ENCODE measurements at regions not wholly inside any gene's neighbourhood (a gene's known extent, or its start where the extent isn't known, plus 50 kb on each side); places are given as distances from the start of the nearest gene placed in this dataset.

- 50 to 51% methylated on average over 2 of the region's 2 CpGs for WGBS, 2 donors
- no peak for TF ChIP-seq EP300 (IDR thresholded peaks at IDR 0.05)
- TF ChIP-seq CTCF (IDR thresholded peaks at IDR 0.05): no peak
- no peak for TF ChIP-seq POLR2A (IDR thresholded peaks at IDR 0.05)
These were observed 323.2 kb upstream of the PCDH7 start for GRCh38 chr4:30396772-30397475.

GRCh38 chr4:30399476-30399875 lies 320.7 kb upstream of the PCDH7 start:
- 50 to 100% methylated on average over 1 of the region's 1 CpG for WGBS, 2 donors
- Histone ChIP-seq H3K9me3 (no peaks in the 10 kb centered on the region), H3K27ac (no peak overlapping the region), H3K4me3 (no peak overlapping the region), H3K27me3 (no peaks in the 10 kb centered on the region), H3K36me3 (no peaks in the 10 kb centered on the region), H3K4me1 (no peaks in the 10 kb centered on the region)
- no peak for DNase-seq (ENCODE audit: low spot score in 2 of 2)
- TF ChIP-seq CTCF (IDR thresholded peaks at IDR 0.05): no peak
- no peak for TF ChIP-seq POLR2A (IDR thresholded peaks at IDR 0.05)
- no peak for TF ChIP-seq EP300 (IDR thresholded peaks at IDR 0.05)

More at GRCh38 chr4:30396772-30397475, 323.2 kb upstream of the PCDH7 start:
- no peak for DNase-seq (ENCODE audit: low spot score in 2 of 2)
- Histone ChIP-seq H3K9me3 (peaks cover 0 to 11% (median 0%) of the 10 kb centered on the region in 4 donors), H3K27ac (no peak overlapping the region), H3K27me3 (no peaks in the 10 kb centered on the region), H3K4me1 (no peaks in the 10 kb centered on the region), H3K4me3 (no peak overlapping the region), H3K36me3 (no peaks in the 10 kb centered on the region)

GRCh38 chr4:30402276-30402675 lies 317.9 kb upstream of the PCDH7 start:
- no peaks in the 10 kb centered on the region for H3K4me1 ChIP-seq
- H3K27me3 ChIP-seq: no peaks in the 10 kb centered on the region
- 84 to 89% methylated on average over 2 of the region's 2 CpGs for WGBS, 2 donors
- no peak for DNase-seq (ENCODE audit: low spot score in 2 of 2)
- peaks cover 0 to 9% (median 0%) of the 10 kb centered on the region in 4 donors for H3K9me3 ChIP-seq
- no peak overlapping the region for H3K27ac ChIP-seq
- H3K4me3 ChIP-seq: no peak overlapping the region
- H3K36me3 ChIP-seq: no peaks in the 10 kb centered on the region
- TF ChIP-seq EP300 (IDR thresholded peaks at IDR 0.05) (no peak), CTCF (IDR thresholded peaks at IDR 0.05) (no peak), POLR2A (IDR thresholded peaks at IDR 0.05) (no peak)

GRCh38 chr4:30413915-30414314 lies 306.3 kb upstream of the PCDH7 start:
- Histone ChIP-seq H3K27me3 (no peaks in the 10 kb centered on the region), H3K4me1 (no peaks in the 10 kb centered on the region), H3K4me3 (no peak overlapping the region), H3K9me3 (peaks cover 0 to 49% (median 0%) of the 10 kb centered on the region in 4 donors), H3K27ac (no peak overlapping the region), H3K36me3 (no peaks in the 10 kb centered on the region)
- TF ChIP-seq CTCF (IDR thresholded peaks at IDR 0.05) (no peak), EP300 (IDR thresholded peaks at IDR 0.05) (no peak), POLR2A (IDR thresholded peaks at IDR 0.05) (no peak)
- DNase-seq (ENCODE audit: low spot score in 2 of 2): no peak

GRCh38 chr4:30416547-30416946 lies 303.6 kb upstream of the PCDH7 start:
- TF ChIP-seq CTCF (IDR thresholded peaks at IDR 0.05) (no peak), POLR2A (IDR thresholded peaks at IDR 0.05) (no peak), EP300 (IDR thresholded peaks at IDR 0.05) (no peak)
- Histone ChIP-seq H3K4me3 (no peak overlapping the region), H3K9me3 (peaks cover 0 to 43% (median 0%) of the 10 kb centered on the region in 4 donors), H3K4me1 (no peaks in the 10 kb centered on the region), H3K27me3 (no peaks in the 10 kb centered on the region), H3K27ac (no peak overlapping the region), H3K36me3 (no peaks in the 10 kb centered on the region)
- 52 to 64% methylated on average over 3 of the region's 3 CpGs for WGBS, 2 donors
- DNase-seq (ENCODE audit: low spot score in 2 of 2): no peak

Data from tibial nerve (tissue), 4 donors.